GM12878 (cell line): ENCODE measurements at regions not wholly inside any gene's neighbourhood (a gene's known extent, or its start where the extent isn't known, plus 50 kb on each side); places are given as distances from the start of the nearest gene placed in this dataset.
"Not testable (repeated sequence)": the region's sequence is repeated elsewhere in the genome, so short reads cannot be mapped to it uniquely, and the experiment has no call there.

ENCODE experiments used
- ATAC-seq: fragments of 200-7000 bp; cut with Tn5 transposase; 3 replicates; pipeline ENCODE4 v1.9.1; 2020; ENCODE audit warnings: mild to moderate bottlenecking, moderate library complexity
- BruUV-seq: library from RNA; stranded (reverse); fragments of 400-500 nt; replicated peaks from 2 replicates; lab custom pipeline; 2021; lab: Mats Ljungman, UMichigan
- CTCF ChIA-PET: fragments of 300-600 bp; sonication (Branson Sonifier 250); formaldehyde crosslinking; extraction: SDS; loops from one replicate; lab custom pipeline; 2021; ENCODE audit warnings: inconsistent platforms; lab: Yijun Ruan, JAX
- POLR2A ChIA-PET: fragments of 350-600 bp; formaldehyde crosslinking; extraction: SDS; loops from one replicate; lab custom pipeline; 2021; ENCODE audit warnings: inconsistent platforms; lab: Charles Lee
- RAD21 ChIA-PET: fragments of 300-600 bp; sonication (Branson Sonifier 250); formaldehyde crosslinking; loops from one replicate; lab custom pipeline; 2023; ENCODE audit warnings: antibody characterized with exemption; ENCODE audit not compliant: unreplicated experiment; lab: Charles Lee
- SMC1A ChIA-PET: fragments of 300-600 bp; sonication (Branson Sonifier 250); formaldehyde crosslinking; loops from one replicate; lab custom pipeline; 2023; ENCODE audit not compliant: unreplicated experiment, uncharacterized antibody; lab: Charles Lee
- DNase-seq: peaks from one replicate; pipeline ENCODE4 v3.0.0-alpha.2; 2011; ENCODE audit warnings: low read depth, low spot score
- FAIRE-seq: peaks from 3 replicates; lab custom pipeline; 2011; peaks lifted over from hg19 to GRCh38; lab: Jason Lieb, UNC
- H2AFZ ChIP-seq: 2 replicates; pipeline ENCODE4 v1.6.0; 2011; ENCODE audit warnings: low read depth, low read length, control low read depth; ENCODE audit not compliant: control insufficient read depth
- H3K27ac ChIP-seq: 2 replicates; pipeline ENCODE4 v1.5.1; 2011; ENCODE audit warnings: control low read depth; ENCODE audit not compliant: control insufficient read depth, insufficient read depth
- H3K27me3 ChIP-seq, 2 experiments: replicated peaks in 1 of 2; 2 replicates each; pipeline versions ENCODE4 v1.6.0 to v1.6.1; 2011; ENCODE audit warnings: low read length in 1 of 2; ENCODE audit not compliant: control insufficient read depth in 2 of 2, insufficient read depth in 2 of 2
- H3K36me3 ChIP-seq, 2 experiments: 2 replicates each; pipeline ENCODE4 v1.5.1; 2011; ENCODE audit warnings: low read length in 1 of 2; ENCODE audit not compliant: control insufficient read depth in 2 of 2, insufficient read depth in 2 of 2
- H3K4me1 ChIP-seq: 2 replicates; pipeline ENCODE4 v1.6.1; 2011; ENCODE audit warnings: mild to moderate bottlenecking, low read length, moderate library complexity, mixed read lengths; ENCODE audit not compliant: control insufficient read depth, insufficient read depth
- H3K4me2 ChIP-seq: 2 replicates; pipeline ENCODE4 v1.6.0; 2011; ENCODE audit warnings: control low read depth; ENCODE audit not compliant: control insufficient read depth, insufficient read depth
- H3K4me3 ChIP-seq: fragments of 200-600 bp; sonication (generic); 2 replicates; pipeline ENCODE4 v1.5.1; 2016
- H3K79me2 ChIP-seq: 2 replicates; pipeline ENCODE4 v1.6.0; 2011; ENCODE audit warnings: low read length; ENCODE audit not compliant: control insufficient read depth, insufficient read depth
- H3K9ac ChIP-seq: 2 replicates; pipeline ENCODE4 v1.8.0; 2011; ENCODE audit warnings: low read length, control low read depth, mixed read lengths; ENCODE audit not compliant: control insufficient read depth, insufficient read depth
- H3K9me3 ChIP-seq: replicated peaks from 3 replicates; pipeline ENCODE4 v1.5.1; 2011; ENCODE audit warnings: mild to moderate bottlenecking, low read length; ENCODE audit not compliant: control insufficient read depth, insufficient read depth
- H4K20me1 ChIP-seq: 2 replicates; pipeline ENCODE4 v1.6.0; 2011; ENCODE audit not compliant: control insufficient read depth, insufficient read depth
- WGBS: methylation state at CpG from one replicate; pipeline ENCODE4 v1.1.6; 2016; ENCODE audit warnings: low lambda C conversion rate; ENCODE audit not compliant: insufficient replicate concordance, insufficient coverage; ENCODE audit errors: missing lambda C conversion rate; 5-methylcytosine and 5-hydroxymethylcytosine counted together
- in situ Hi-C: fragments of 300-500 bp; cut with MboI; formaldehyde crosslinking; loops from 9 replicates; pipeline ENCODE4 v1.14.3; 2018; ENCODE audit warnings: mixed read lengths
- intact Hi-C: fragments of 100-400 bp; cut with micrococcal nuclease; formaldehyde crosslinking; loops from one replicate; pipeline ENCODE4 v1.14.2; 2022; ENCODE audit not compliant: unreplicated experiment

DNA sequence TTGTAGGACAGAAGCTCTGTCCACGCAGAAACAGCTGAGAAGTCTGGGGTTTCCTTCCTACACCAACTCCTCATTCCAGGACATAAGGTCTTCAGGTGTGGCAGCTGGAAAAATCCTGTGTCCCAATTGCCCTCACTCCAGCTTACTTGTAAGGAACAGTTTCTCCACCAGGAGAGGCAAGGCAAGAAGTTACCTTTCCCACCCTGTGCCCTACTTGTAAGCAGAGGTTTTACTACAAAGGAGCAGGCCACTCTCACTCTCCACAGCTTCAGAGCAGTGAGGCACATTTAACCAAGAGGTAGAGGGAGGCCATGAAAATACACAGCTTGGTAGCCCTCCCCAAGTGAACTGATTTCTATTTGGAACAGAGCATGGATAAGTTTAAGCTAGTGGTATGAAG is 277.3 kb upstream of the SPATA31A3 start:
- H3K27ac ChIP-seq, H3K27me3 ChIP-seq, in situ Hi-C loops, ATAC-seq, intact Hi-C loops, FAIRE-seq, H3K36me3 ChIP-seq, SMC1A ChIA-PET, POLR2A ChIA-PET, H3K4me2 ChIP-seq, BruUV-seq, H3K9ac ChIP-seq, H3K9me3 ChIP-seq, RAD21 ChIA-PET, H4K20me1 ChIP-seq, H3K4me3 ChIP-seq, H3K4me1 ChIP-seq, CTCF ChIA-PET, H3K79me2 ChIP-seq, H2AFZ ChIP-seq, DNase-seq: not testable (repeated sequence)
- WGBS = no CpG with 5 or more reads among the region's 1 CpG

DNA sequence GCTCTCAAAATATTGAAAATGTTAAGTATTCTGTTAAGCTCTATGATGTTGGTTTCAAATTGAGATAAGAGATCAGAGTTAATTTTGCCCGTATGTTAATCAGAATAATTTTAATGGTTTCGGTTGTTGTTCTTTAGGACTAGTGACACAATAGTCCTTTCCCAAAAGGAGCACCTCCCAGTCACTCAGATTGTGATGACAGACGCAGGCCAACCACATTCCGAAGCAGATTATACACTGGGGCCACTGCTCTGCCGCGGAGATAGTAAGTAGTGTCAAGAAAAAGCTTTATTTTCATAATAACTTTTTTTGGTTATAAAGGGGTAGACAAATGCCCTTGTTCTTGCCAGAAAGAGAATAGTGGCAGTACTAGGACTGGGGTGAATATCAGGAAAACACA is 265.5 kb upstream of the SPATA31A3 start:
- not testable (repeated sequence) for ATAC-seq, FAIRE-seq

DNA sequence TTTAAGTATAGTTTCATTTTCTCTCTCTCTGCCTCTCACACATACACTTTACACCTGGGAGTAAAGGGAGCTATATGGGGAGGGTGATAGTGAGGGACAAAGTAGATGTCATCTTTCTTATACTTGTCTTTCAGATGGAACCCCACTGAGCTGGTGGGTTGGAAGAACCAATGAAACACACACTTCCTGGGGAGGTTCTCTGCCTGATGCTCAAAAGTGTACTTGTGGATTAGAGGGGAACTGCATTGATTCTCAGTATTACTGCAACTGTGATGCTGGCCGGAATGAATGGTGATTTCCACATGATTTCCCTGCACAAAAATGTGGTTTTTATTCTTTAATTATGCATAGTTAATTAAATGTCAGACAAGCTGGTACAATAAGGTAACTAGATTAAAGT is 256.6 kb upstream of the SPATA31A3 start:
- intact Hi-C loops, H4K20me1 ChIP-seq: not testable (repeated sequence)

More for the DNA sequence above, 265.5 kb upstream of the SPATA31A3 start:
- H3K27me3 ChIP-seq, H3K4me2 ChIP-seq, H3K9ac ChIP-seq, H3K27ac ChIP-seq, H2AFZ ChIP-seq, SMC1A ChIA-PET, CTCF ChIA-PET, POLR2A ChIA-PET, H3K4me1 ChIP-seq, H3K79me2 ChIP-seq, DNase-seq, in situ Hi-C loops, H4K20me1 ChIP-seq, intact Hi-C loops, BruUV-seq, H3K36me3 ChIP-seq, RAD21 ChIA-PET, H3K4me3 ChIP-seq, H3K9me3 ChIP-seq: not testable (repeated sequence)
- no CpG with 5 or more reads among the region's 6 CpGs for WGBS

DNA sequence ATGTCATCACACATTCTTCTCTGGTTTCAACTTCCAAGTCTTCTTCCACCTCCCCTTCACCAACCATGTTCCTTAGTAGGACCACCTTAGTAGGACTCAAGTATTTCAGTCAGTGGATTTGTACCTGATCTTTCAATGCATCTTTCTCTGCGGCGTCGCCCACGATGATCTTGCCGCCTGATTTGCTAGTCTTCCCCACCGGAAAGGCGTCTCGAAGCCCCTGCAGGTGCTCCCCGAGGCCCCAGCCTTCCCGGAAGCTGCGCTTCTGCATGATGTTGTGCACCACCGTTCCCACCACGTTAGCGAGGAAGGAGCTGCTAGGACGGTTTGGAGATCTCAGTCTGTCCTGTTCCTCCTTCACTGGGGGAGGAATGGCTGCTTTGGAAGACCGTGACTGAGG is 219.7 kb upstream of the SPATA31A3 start:
- H3K79me2 ChIP-seq, H3K9me3 ChIP-seq, FAIRE-seq, H3K36me3 ChIP-seq, CTCF ChIA-PET, ATAC-seq, H3K4me3 ChIP-seq, SMC1A ChIA-PET, H4K20me1 ChIP-seq, H2AFZ ChIP-seq, H3K27ac ChIP-seq, H3K27me3 ChIP-seq, H3K9ac ChIP-seq, BruUV-seq, H3K4me1 ChIP-seq, DNase-seq, RAD21 ChIA-PET, intact Hi-C loops, in situ Hi-C loops, H3K4me2 ChIP-seq, POLR2A ChIA-PET: not testable (repeated sequence)
- WGBS = 69% methylated on average over 8 of the region's 16 CpGs

More for the DNA sequence above, 256.6 kb upstream of the SPATA31A3 start:
- DNase-seq, H3K36me3 ChIP-seq, H3K27me3 ChIP-seq, BruUV-seq, FAIRE-seq, H2AFZ ChIP-seq, in situ Hi-C loops, H3K4me2 ChIP-seq, H3K27ac ChIP-seq, H3K4me1 ChIP-seq, H3K9ac ChIP-seq, H3K79me2 ChIP-seq, POLR2A ChIA-PET, SMC1A ChIA-PET, H3K4me3 ChIP-seq, CTCF ChIA-PET, RAD21 ChIA-PET, H3K9me3 ChIP-seq: not testable (repeated sequence)
- peak; percentile 48 for ATAC-seq
- WGBS = no CpG with 5 or more reads among the region's 1 CpG
